ENCODE measurements at regions not wholly inside any gene's neighbourhood (a gene's known extent, or its start where the extent isn't known, plus 50 kb on each side); places are given as distances from the start of the nearest gene placed in this dataset.

- intact Hi-C loops (cut with DNase I) = no loop called here
- Histone ChIP-seq H3K27ac (ENCODE audit: low read depth in 2 of 2, low read length in 2 of 2) (no peak overlapping the region), H3K4me3 (ENCODE audit: low read length in 3 of 3) (no peak overlapping the region), H3K27me3 (ENCODE audit: control insufficient read depth, insufficient read depth, low read length) (no peaks in the 10 kb centered on the region), H3K36me3 (ENCODE audit: control insufficient read depth in 2 of 3, insufficient read depth in 3 of 3, low read length in 3 of 3) (no peaks in the 10 kb centered on the region), H3K9me3 (ENCODE audit: control insufficient read depth in 2 of 3, insufficient read depth in 1 of 3, low read length in 3 of 3) (no peaks in the 10 kb centered on the region), H3K4me1 (ENCODE audit: control insufficient read depth in 2 of 3, insufficient read depth in 2 of 3, low read depth in 1 of 3, low read length in 3 of 3) (peaks cover 0 to 9% (median 0%) of the 10 kb centered on the region in 3 donors), H3K9ac (ENCODE audit: low read length in 3 of 3) (no peak overlapping the region)
- FAIRE-seq = no peak
- TF ChIP-seq CTCF (IDR thresholded peaks at IDR 0.05; ENCODE audit: borderline replicate concordance, extremely low read depth, insufficient read depth) = no peak
- no peak for DNase-seq
Measured at GRCh38 chr13:40113643-40114304, 458.3 kb downstream of the COG6 start.

- DNase-seq (no peak), FAIRE-seq (no peak)
- Histone ChIP-seq H3K9me3 (ENCODE audit: control insufficient read depth in 2 of 3, insufficient read depth in 1 of 3, low read length in 3 of 3) (no peaks in the 10 kb centered on the region), H3K27me3 (ENCODE audit: control insufficient read depth, insufficient read depth, low read length) (no peaks in the 10 kb centered on the region), H3K9ac (ENCODE audit: low read length in 3 of 3) (no peak overlapping the region), H3K4me1 (ENCODE audit: control insufficient read depth in 2 of 3, insufficient read depth in 2 of 3, low read depth in 1 of 3, low read length in 3 of 3) (peaks cover 0 to 9% (median 0%) of the 10 kb centered on the region in 3 donors), H3K4me3 (ENCODE audit: low read length in 3 of 3) (no peak overlapping the region), H3K36me3 (ENCODE audit: control insufficient read depth in 2 of 3, insufficient read depth in 3 of 3, low read length in 3 of 3) (no peaks in the 10 kb centered on the region), H3K27ac (ENCODE audit: low read depth in 2 of 2, low read length in 2 of 2) (no peak overlapping the region)
- intact Hi-C loops (cut with DNase I) = no loop called here
- no peak for TF ChIP-seq CTCF (IDR thresholded peaks at IDR 0.05; ENCODE audit: borderline replicate concordance, extremely low read depth, insufficient read depth)
Measured at GRCh38 chr13:40114305-40114896, 458.9 kb downstream of the COG6 start.

- DNase-seq (no peak), FAIRE-seq (no peak)
- H3K27ac ChIP-seq (ENCODE audit: low read depth in 2 of 2, low read length in 2 of 2) = peak overlapping the region; percentile 68 to 85
- H3K9me3 ChIP-seq (ENCODE audit: control insufficient read depth in 2 of 3, insufficient read depth in 1 of 3, low read length in 3 of 3) = no peaks in the 10 kb centered on the region
- intact Hi-C loops (cut with DNase I) = no loop called here
- H3K9ac ChIP-seq (ENCODE audit: low read length in 3 of 3) = peak overlapping the region in 1 of 3 donors; percentile 12
- no peak for TF ChIP-seq CTCF (IDR thresholded peaks at IDR 0.05; ENCODE audit: borderline replicate concordance, extremely low read depth, insufficient read depth)
- peaks cover 0 to 9% (median 0%) of the 10 kb centered on the region in 3 donors for H3K4me1 ChIP-seq (ENCODE audit: control insufficient read depth in 2 of 3, insufficient read depth in 2 of 3, low read depth in 1 of 3, low read length in 3 of 3)
- H3K27me3 ChIP-seq (ENCODE audit: control insufficient read depth, insufficient read depth, low read length) = no peaks in the 10 kb centered on the region
- H3K4me3 ChIP-seq (ENCODE audit: low read length in 3 of 3) = no peak overlapping the region
- H3K36me3 ChIP-seq (ENCODE audit: control insufficient read depth in 2 of 3, insufficient read depth in 3 of 3, low read length in 3 of 3) = no peaks in the 10 kb centered on the region
Measured at GRCh38 chr13:40115426-40115825, 460.0 kb downstream of the COG6 start.
